Fibroblast of lung (primary cell): ENCODE measurements at regions not wholly inside any gene's neighbourhood (a gene's known extent, or its start where the extent isn't known, plus 50 kb on each side); places are given as distances from the start of the nearest gene placed in this dataset.
A peak's percentile ranks its signal among the peaks of the same experiment; 100 is the strongest.

ENCODE experiments used
- DNase-seq, 2 donors: peaks; one replicate each; pipeline versions ENCODE4 v3.0.0 to v3.0.0-alpha.2; 2010; ENCODE audit warnings: low read depth in 2 of 2
- H2AFZ ChIP-seq: 2 replicates; pipeline ENCODE4 v1.5.1; 2012; ENCODE audit warnings: low read length, control low read depth, inconsistent platforms
- H3K27ac ChIP-seq: 2 replicates; pipeline ENCODE4 v1.5.1; 2011; ENCODE audit warnings: low read length, control low read depth; ENCODE audit not compliant: insufficient read depth
- H3K27me3 ChIP-seq: 2 replicates; pipeline ENCODE4 v1.5.1; 2011; ENCODE audit warnings: mild to moderate bottlenecking, low read length; ENCODE audit not compliant: control insufficient read depth, insufficient read depth
- H3K36me3 ChIP-seq: 2 replicates; pipeline ENCODE4 v1.5.1; 2011; ENCODE audit warnings: low read length; ENCODE audit not compliant: control insufficient read depth, insufficient read depth
- H3K4me1 ChIP-seq: 2 replicates; pipeline ENCODE4 v1.5.1; 2011; ENCODE audit warnings: low read length; ENCODE audit not compliant: control insufficient read depth, insufficient read depth; ENCODE audit errors: extremely low read depth
- H3K4me2 ChIP-seq: 2 replicates; pipeline ENCODE4 v1.5.1; 2011; ENCODE audit warnings: low read length, control low read depth; ENCODE audit not compliant: insufficient read depth; ENCODE audit errors: extremely low read depth
- H3K4me3 ChIP-seq, 4 experiments: fragments of 200-600 bp in 1 of 4; sonication (generic) in 1 of 4; replicated peaks in 1 of 4; 2 replicates each; pipeline ENCODE4 v1.5.1; 2011 to 2016; ENCODE audit warnings: low read length in 4 of 4, low read depth in 3 of 4, mild to moderate bottlenecking in 3 of 4, control low read depth in 2 of 4, inconsistent platforms in 1 of 4, mixed read lengths in 1 of 4; ENCODE audit not compliant: insufficient read depth in 1 of 4; ENCODE audit errors: control extremely low read depth in 1 of 4
- H3K79me2 ChIP-seq: 2 replicates; pipeline ENCODE4 v1.5.1; 2012; ENCODE audit warnings: mild to moderate bottlenecking, low read length, inconsistent platforms; ENCODE audit not compliant: control insufficient read depth, insufficient read depth
- H3K9ac ChIP-seq: 2 replicates; pipeline ENCODE4 v1.5.1; 2011; ENCODE audit warnings: mild to moderate bottlenecking, low read length, control low read depth; ENCODE audit not compliant: insufficient read depth
- H3K9me3 ChIP-seq: 2 replicates; pipeline ENCODE4 v1.5.1; 2012; ENCODE audit warnings: low read depth, low read length; ENCODE audit not compliant: control insufficient read depth, insufficient read depth
- H4K20me1 ChIP-seq: 2 replicates; pipeline ENCODE4 v1.5.1; 2011; ENCODE audit warnings: low read length; ENCODE audit not compliant: control insufficient read depth, insufficient read depth; ENCODE audit errors: extremely low read depth
- EZH2 ChIP-seq: IDR thresholded peaks from 2 replicates; pipeline ENCODE4 v1.5.1; 2012; ENCODE audit warnings: low read length, control low read depth, mild to moderate bottlenecking; ENCODE audit errors: missing control alignments
- TF ChIP-seq, protein P1 (sequence below), 2 donors: IDR thresholded peaks in 1 of 2; conservative IDR thresholded peaks in 1 of 2; 1 replicate in 1 of 2; 2 replicates in 1 of 2; pipeline ENCODE4 v1.5.1; 2011 to 2012; ENCODE audit warnings: low read length in 2 of 2, control low read depth in 1 of 2, inconsistent platforms in 1 of 2, low read depth in 1 of 2, mild to moderate bottlenecking in 1 of 2

DNA sequence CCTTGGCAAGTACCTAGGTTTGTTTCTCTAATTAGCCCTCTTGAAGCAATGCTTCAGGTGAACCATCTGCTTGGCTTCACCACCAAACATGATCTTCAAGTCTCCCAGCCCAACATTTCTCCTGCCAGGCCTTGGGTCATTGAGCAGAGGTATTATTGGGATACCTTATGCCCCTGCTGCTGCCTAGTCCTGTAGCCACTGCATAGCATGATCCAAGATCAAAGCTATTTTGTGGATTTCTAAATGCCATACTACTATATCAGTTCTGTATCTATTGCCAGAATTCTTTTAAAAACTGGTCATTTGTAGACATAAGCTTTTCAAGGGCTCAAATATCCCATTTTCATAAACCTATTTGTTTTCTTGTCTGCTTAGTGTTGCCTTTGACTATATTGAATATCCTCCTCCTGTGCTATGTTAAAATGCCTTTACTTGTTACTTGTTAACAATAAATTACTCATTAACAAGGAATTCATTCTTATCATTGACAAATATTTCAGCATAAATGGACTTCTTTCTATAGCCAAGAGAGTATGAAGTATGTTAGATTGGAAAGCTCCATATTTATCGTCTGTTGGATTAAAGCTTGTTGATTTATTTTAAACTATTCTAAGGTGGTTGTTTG, 204.5 kb upstream of the RBBP8 start:
- no peak overlapping the region for H3K27ac ChIP-seq
- DNase-seq: peak in 1 of 2 donors; percentile 43

DNA sequence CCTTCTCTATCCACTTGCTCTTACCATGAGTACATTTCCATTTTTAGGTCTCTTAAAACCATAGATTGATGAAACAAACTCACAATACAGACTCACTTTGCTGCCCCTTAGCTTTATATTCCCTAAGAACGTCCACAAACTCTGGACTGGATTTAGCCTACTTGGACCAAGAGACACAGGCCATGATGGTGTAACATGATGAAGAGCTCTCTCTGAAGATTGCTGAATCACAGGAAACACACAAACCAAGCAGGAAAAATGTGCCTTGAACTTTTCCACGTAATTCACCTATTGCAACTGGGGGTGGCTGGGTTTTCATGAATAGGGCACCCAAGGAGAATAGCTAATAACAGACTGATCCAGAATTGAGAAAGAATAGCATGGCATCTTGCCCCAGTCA, 201.7 kb upstream of the RBBP8 start:
- Histone ChIP-seq H3K27ac (no peak overlapping the region), H4K20me1 (no peaks in the 10 kb centered on the region), H3K4me3 (no peak overlapping the region), H3K9me3 (no peaks in the 10 kb centered on the region), H3K36me3 (no peaks in the 10 kb centered on the region), H3K4me1 (no peaks in the 10 kb centered on the region), H2AFZ (no peak overlapping the region), H3K9ac (no peak overlapping the region), H3K27me3 (peaks cover 6% of the 10 kb centered on the region), H3K4me2 (no peak overlapping the region), H3K79me2 (no peaks in the 10 kb centered on the region)
- DNase-seq: no peak
- no peak for TF ChIP-seq EZH2
- TF ChIP-seq, protein P1, sequence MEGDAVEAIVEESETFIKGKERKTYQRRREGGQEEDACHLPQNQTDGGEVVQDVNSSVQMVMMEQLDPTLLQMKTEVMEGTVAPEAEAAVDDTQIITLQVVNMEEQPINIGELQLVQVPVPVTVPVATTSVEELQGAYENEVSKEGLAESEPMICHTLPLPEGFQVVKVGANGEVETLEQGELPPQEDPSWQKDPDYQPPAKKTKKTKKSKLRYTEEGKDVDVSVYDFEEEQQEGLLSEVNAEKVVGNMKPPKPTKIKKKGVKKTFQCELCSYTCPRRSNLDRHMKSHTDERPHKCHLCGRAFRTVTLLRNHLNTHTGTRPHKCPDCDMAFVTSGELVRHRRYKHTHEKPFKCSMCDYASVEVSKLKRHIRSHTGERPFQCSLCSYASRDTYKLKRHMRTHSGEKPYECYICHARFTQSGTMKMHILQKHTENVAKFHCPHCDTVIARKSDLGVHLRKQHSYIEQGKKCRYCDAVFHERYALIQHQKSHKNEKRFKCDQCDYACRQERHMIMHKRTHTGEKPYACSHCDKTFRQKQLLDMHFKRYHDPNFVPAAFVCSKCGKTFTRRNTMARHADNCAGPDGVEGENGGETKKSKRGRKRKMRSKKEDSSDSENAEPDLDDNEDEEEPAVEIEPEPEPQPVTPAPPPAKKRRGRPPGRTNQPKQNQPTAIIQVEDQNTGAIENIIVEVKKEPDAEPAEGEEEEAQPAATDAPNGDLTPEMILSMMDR (conservative IDR thresholded peaks at IDR 0.05 in 1 of 2, IDR thresholded peaks at IDR 0.05 in 1 of 2; ENCODE audit: low read depth in 1 of 2, low read length in 2 of 2): no peak

More for the DNA sequence above, 204.5 kb upstream of the RBBP8 start:
- Histone ChIP-seq H4K20me1 (no peaks in the 10 kb centered on the region), H3K4me2 (no peak overlapping the region), H3K36me3 (no peaks in the 10 kb centered on the region), H3K4me3 (no peak overlapping the region), H3K4me1 (no peaks in the 10 kb centered on the region), H3K27me3 (peaks cover 8% of the 10 kb centered on the region), H3K9me3 (no peaks in the 10 kb centered on the region), H3K79me2 (no peaks in the 10 kb centered on the region), H3K9ac (no peak overlapping the region), H2AFZ (no peak overlapping the region)
- no peak for TF ChIP-seq EZH2
- TF ChIP-seq, protein P1 (conservative IDR thresholded peaks at IDR 0.05 in 1 of 2, IDR thresholded peaks at IDR 0.05 in 1 of 2; ENCODE audit: low read depth in 1 of 2, low read length in 2 of 2): no peak

DNA sequence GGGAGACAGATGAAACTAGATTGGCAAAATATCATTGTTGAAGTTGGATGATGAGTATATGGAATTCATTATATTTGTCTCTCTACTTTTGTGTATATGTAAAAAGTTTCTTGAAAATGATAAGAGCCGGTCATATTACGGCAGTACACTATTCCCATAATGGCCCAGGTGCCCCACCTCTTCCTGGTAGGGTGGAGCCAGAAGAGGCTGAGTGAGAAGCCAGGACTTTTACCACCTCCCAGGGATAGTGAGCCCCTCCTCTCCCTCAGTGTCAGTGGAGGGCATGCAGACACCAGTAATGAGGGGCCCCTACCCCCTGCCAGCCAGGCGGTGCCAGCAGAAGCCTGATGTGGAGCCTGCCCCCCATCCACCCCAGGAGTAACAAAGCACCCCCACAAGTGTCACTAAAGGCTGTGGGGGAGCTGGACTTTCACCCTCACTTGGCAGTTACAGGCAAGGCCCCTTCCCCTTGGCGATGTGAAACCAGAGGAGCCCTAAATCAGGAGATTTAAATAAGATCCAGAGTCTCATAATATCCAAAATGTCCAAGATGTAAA, 198.9 kb upstream of the RBBP8 start:
- DNase-seq: no peak
- Histone ChIP-seq H2AFZ (no peak overlapping the region), H3K4me1 (no peaks in the 10 kb centered on the region), H3K27ac (no peak overlapping the region), H4K20me1 (no peaks in the 10 kb centered on the region), H3K9ac (no peak overlapping the region), H3K4me3 (no peak overlapping the region), H3K9me3 (no peaks in the 10 kb centered on the region), H3K27me3 (peaks cover 6% of the 10 kb centered on the region), H3K79me2 (no peaks in the 10 kb centered on the region), H3K4me2 (no peak overlapping the region), H3K36me3 (no peaks in the 10 kb centered on the region)
- TF ChIP-seq, protein P1 (conservative IDR thresholded peaks at IDR 0.05 in 1 of 2, IDR thresholded peaks at IDR 0.05 in 1 of 2; ENCODE audit: low read depth in 1 of 2, low read length in 2 of 2): no peak
- no peak for TF ChIP-seq EZH2
